Upper lobe of right lung (tissue), 1 donor: ENCODE measurements at regions not wholly inside any gene's neighbourhood (a gene's known extent, or its start where the extent isn't known, plus 50 kb on each side); places are given as distances from the start of the nearest gene placed in this dataset.

Experiments
- ATAC-seq: fragments of 200-7000 bp; cut with Tn5 transposase; one replicate; pipeline ENCODE4 v1.9.1; 2020; ENCODE audit warnings: mild to moderate bottlenecking, moderate library complexity
- DNase-seq: peaks from one replicate; pipeline ENCODE4 v3.0.0-alpha.2; 2020
- H3K27ac ChIP-seq: fragments of 200-600 bp; one replicate; pipeline ENCODE4 v1.8.0; 2022
- H3K27me3 ChIP-seq: fragments of 200-600 bp; one replicate; pipeline ENCODE4 v1.8.0; 2022; ENCODE audit warnings: mild to moderate bottlenecking
- H3K36me3 ChIP-seq: fragments of 200-600 bp; one replicate; pipeline ENCODE4 v1.8.0; 2022
- H3K4me1 ChIP-seq: fragments of 200-600 bp; one replicate; pipeline ENCODE4 v1.8.0; 2022
- H3K4me3 ChIP-seq: fragments of 200-600 bp; one replicate; pipeline ENCODE4 v1.8.0; 2022; ENCODE audit warnings: mild to moderate bottlenecking
- H3K9me3 ChIP-seq: fragments of 200-600 bp; one replicate; pipeline ENCODE4 v1.8.0; 2022
- intact Hi-C: fragments of 100-400 bp; cut with DNase I; formaldehyde crosslinking; loops from one replicate; pipeline ENCODE4 v1.11.0; 2022
- TF ChIP-seq, protein P1 (sequence below): fragments of 200-600 bp; IDR thresholded peaks from one replicate; pipeline ENCODE4 v1.8.0; 2022; ENCODE audit warnings: antibody characterized with exemption
- donor health status: DM: no; HTN: yes; CAD: no; lungs with severe emphysema.

DNA sequence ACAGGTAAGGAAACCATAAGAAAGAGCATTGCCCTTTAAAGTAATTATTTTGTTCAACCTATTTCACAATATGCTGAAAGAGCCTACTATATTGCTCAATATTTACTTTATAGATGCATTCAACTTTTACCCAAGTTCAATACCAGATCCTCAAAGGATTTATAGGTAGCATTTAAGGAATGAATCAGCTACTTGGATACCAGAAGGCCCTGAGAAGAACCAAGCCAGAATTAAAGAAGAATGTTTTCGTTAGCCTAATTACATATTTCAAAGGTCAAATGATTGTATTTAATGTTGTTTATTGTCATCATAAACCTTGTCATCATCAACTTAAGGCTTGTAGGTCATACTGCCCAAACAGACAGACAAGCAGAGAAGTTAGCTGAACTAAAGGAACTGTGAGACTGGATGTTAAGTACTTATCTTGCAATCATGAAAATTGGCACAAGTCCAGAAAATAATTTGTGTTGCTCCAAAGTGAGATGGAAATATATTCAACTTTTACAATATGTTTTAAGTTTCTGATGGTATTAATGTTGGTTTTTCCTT, 636.7 kb downstream of the RFPL4B start:
- H3K36me3 ChIP-seq: no peaks in the 10 kb centered on the region
- TF ChIP-seq, protein P1, sequence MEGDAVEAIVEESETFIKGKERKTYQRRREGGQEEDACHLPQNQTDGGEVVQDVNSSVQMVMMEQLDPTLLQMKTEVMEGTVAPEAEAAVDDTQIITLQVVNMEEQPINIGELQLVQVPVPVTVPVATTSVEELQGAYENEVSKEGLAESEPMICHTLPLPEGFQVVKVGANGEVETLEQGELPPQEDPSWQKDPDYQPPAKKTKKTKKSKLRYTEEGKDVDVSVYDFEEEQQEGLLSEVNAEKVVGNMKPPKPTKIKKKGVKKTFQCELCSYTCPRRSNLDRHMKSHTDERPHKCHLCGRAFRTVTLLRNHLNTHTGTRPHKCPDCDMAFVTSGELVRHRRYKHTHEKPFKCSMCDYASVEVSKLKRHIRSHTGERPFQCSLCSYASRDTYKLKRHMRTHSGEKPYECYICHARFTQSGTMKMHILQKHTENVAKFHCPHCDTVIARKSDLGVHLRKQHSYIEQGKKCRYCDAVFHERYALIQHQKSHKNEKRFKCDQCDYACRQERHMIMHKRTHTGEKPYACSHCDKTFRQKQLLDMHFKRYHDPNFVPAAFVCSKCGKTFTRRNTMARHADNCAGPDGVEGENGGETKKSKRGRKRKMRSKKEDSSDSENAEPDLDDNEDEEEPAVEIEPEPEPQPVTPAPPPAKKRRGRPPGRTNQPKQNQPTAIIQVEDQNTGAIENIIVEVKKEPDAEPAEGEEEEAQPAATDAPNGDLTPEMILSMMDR: no peak
- H3K9me3 ChIP-seq: no peaks in the 10 kb centered on the region
- DNase-seq (no peak), ATAC-seq (no peak)
- no peak overlapping the region for H3K4me3 ChIP-seq
- no peak overlapping the region for H3K27ac ChIP-seq
- intact Hi-C loops: no loop called here
- H3K4me1 ChIP-seq: no peaks in the 10 kb centered on the region
- no peaks in the 10 kb centered on the region for H3K27me3 ChIP-seq

DNA sequence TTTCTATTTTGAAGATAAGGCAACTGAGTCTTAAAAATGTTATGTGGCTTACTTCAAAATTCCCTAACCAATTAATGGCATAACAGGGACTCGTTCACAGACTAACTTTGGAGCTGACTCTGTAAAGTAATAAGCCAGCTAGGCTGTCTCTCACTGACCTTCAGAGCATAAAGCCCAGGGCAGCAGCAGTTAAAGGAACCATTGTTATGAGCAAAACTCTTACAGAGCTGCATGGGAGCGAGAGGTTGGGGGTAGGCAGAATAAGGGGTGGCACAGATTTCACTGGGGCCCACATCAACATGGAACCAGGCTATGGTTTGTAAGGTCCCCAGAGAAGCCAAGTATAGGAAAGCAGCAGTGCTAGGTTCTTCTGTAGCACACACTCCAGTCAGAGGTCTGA, 637.8 kb downstream of the RFPL4B start:
- Histone ChIP-seq H3K27me3 (no peaks in the 10 kb centered on the region), H3K36me3 (no peaks in the 10 kb centered on the region), H3K27ac (no peak overlapping the region), H3K4me1 (no peaks in the 10 kb centered on the region), H3K9me3 (no peaks in the 10 kb centered on the region), H3K4me3 (no peak overlapping the region)
- intact Hi-C loops: no loop called here
- DNase-seq: no peak
- TF ChIP-seq, protein P1: no peak
- ATAC-seq: no peak

DNA sequence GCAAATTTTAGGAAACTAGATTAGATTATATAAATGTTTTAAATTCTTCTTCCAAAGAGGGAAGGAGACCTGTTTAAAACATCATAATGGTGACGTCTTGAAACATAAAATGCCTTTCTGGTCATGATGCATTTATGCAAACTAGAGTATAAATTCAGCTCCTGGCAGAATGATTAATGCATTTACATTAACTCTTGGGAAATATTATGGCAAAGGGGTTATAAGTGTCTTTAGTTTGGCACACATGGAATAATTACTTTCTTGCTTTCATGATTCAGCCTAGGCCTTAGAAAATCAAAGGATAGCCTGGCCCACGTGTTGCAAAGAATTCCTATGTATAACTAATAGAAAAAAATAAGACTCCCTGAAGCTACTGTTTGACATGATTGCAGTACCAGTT, 639.2 kb downstream of the RFPL4B start:
- Histone ChIP-seq H3K4me1 (no peaks in the 10 kb centered on the region), H3K27ac (no peak overlapping the region), H3K9me3 (no peaks in the 10 kb centered on the region), H3K36me3 (no peaks in the 10 kb centered on the region), H3K4me3 (no peak overlapping the region), H3K27me3 (no peaks in the 10 kb centered on the region)
- DNase-seq (no peak), ATAC-seq (no peak)
- TF ChIP-seq, protein P1: no peak
- intact Hi-C loops: no loop called here

DNA sequence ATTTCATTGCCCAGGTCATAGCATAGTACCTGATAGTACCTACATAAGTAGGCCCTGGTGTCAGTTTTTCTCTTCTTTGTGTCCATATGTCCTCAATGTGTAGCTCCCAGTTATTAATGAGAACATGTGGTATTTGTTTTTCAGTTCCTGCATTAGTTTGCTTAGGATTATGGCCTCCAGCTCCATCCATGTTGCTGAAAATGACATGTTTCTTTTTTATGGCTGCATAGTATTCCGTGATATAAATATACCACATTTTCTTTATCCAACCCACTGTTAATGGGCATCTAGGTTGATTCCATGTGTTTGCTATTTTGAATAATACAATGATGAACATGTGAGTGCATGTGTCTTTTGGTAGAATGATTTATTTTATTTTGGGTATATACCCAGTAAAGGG, 641.6 kb downstream of the RFPL4B start:
- ATAC-seq: no peak
- H3K36me3 ChIP-seq: no peaks in the 10 kb centered on the region
- no peak overlapping the region for H3K4me3 ChIP-seq
- TF ChIP-seq, protein P1: no peak
- H3K27me3 ChIP-seq: no peaks in the 10 kb centered on the region
- H3K4me1 ChIP-seq: no peaks in the 10 kb centered on the region
- H3K9me3 ChIP-seq: no peaks in the 10 kb centered on the region
- no peak for DNase-seq
- intact Hi-C loops: no loop called here
- no peak overlapping the region for H3K27ac ChIP-seq

DNA sequence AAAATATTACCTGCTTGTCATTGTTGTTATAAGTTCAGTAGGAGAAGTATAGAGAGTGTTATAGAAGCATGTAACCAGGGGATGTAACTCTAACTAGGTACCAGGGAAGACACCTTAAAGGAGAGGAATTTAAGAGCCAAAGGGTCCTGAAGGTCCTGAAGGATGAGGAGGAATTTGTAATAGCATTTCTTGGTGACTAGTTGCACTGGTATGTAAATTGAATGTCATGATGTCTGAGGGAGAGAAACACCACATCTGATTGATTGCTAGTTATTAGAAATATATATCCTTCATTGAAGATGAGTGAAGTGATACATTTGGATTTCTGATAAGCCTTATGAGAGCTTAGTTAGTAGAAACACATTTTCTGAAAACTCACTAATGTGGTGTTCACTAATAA, 643.8 kb downstream of the RFPL4B start:
- H3K27ac ChIP-seq: no peak overlapping the region
- no peaks in the 10 kb centered on the region for H3K4me1 ChIP-seq
- H3K9me3 ChIP-seq: no peaks in the 10 kb centered on the region
- H3K27me3 ChIP-seq: no peaks in the 10 kb centered on the region
- H3K36me3 ChIP-seq: no peaks in the 10 kb centered on the region
- no peak overlapping the region for H3K4me3 ChIP-seq
- TF ChIP-seq, protein P1: no peak
- ATAC-seq (no peak), DNase-seq (no peak)
- intact Hi-C loops: no loop called here

DNA sequence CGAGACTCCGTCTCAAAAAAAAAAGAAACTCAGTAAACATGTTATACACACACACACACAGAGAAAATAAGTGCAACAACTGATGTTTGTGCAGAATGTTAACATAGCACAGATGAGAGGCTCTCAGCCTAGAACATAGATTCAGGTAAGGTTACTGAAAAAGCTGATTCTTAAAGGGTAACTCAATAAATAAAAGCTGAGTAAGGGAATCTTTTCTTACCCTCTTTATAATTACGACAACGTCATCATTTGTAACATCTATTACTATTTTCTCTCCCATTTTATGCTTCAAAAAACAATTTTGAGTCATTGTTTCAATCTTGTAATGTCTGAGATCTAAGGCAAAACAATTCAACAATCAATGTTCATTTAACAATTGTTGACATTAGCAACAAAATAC, 644.8 kb downstream of the RFPL4B start:
- TF ChIP-seq, protein P1: no peak
- DNase-seq (no peak), ATAC-seq (no peak)
- H3K9me3 ChIP-seq: no peaks in the 10 kb centered on the region
- no peaks in the 10 kb centered on the region for H3K36me3 ChIP-seq
- no peak overlapping the region for H3K27ac ChIP-seq
- no peaks in the 10 kb centered on the region for H3K27me3 ChIP-seq
- no peaks in the 10 kb centered on the region for H3K4me1 ChIP-seq
- H3K4me3 ChIP-seq: no peak overlapping the region
- intact Hi-C loops: no loop called here
